ENCODE measurements at regions not wholly inside any gene's neighbourhood (a gene's known extent, or its start where the extent isn't known, plus 50 kb on each side); places are given as distances from the start of the nearest gene placed in this dataset.

DNA sequence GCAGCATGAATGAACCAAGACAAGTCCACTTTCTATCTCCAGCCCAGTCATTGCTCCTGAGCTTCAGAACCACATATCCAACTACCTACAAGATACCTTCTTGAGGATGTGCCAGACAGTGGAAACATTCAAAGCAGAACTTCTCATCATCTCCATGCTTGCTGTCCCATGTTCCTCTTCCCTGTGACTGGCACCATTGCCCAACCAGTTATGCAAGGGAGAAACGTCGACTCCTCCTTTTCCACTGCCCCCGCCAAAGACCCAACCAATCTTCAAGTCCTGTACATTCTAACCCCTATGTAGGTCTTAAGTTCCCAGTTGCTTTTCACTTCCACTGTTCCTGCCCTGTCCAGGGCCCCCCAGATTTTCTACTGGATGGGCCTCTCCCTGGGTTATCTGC is 225.7 kb downstream of the RPS24 start:
- peaks cover 51% of the 10 kb centered on the region for H3K4me1 ChIP-seq (ENCODE audit: low read depth)
- H3K4me3 ChIP-seq = no peak overlapping the region

DNA sequence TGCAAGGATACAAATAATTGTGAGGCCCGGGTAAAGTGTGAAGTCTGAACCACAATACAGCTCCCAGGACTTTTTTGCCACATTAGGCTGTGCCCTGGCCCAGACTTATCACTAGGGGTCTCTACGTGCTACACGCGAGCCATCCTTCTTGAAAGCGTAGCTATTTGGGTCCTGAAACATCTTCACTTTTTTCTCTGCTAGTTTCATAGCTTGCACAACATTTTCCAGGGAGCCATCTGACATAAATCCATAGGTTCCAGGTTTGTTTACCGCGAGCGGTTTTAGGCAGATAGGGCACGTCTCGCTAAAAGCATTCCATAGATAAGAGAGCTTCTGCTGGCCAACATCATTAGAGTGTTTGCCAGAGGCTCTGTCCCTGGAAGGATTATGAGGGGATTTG is 226.5 kb downstream of the RPS24 start:
- Histone ChIP-seq H3K27ac (peak overlapping the region; percentile 73), H3K36me3 (no peaks in the 10 kb centered on the region), H3K27me3 (no peaks in the 10 kb centered on the region), H3K9me3 (ENCODE audit: low read depth) (no peaks in the 10 kb centered on the region), H3K4me3 (no peak overlapping the region), H3K4me1 (ENCODE audit: low read depth) (peaks cover 52% of the 10 kb centered on the region)
- TF ChIP-seq, protein P1, sequence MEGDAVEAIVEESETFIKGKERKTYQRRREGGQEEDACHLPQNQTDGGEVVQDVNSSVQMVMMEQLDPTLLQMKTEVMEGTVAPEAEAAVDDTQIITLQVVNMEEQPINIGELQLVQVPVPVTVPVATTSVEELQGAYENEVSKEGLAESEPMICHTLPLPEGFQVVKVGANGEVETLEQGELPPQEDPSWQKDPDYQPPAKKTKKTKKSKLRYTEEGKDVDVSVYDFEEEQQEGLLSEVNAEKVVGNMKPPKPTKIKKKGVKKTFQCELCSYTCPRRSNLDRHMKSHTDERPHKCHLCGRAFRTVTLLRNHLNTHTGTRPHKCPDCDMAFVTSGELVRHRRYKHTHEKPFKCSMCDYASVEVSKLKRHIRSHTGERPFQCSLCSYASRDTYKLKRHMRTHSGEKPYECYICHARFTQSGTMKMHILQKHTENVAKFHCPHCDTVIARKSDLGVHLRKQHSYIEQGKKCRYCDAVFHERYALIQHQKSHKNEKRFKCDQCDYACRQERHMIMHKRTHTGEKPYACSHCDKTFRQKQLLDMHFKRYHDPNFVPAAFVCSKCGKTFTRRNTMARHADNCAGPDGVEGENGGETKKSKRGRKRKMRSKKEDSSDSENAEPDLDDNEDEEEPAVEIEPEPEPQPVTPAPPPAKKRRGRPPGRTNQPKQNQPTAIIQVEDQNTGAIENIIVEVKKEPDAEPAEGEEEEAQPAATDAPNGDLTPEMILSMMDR (IDR thresholded peaks at IDR 0.05; ENCODE audit: low read depth, low read length) = peak; percentile 40
- peak; percentile 41 to 68 for DNase-seq (ENCODE audit: low read depth in 1 of 2, low spot score in 1 of 2)

More for the DNA sequence above, 225.7 kb downstream of the RPS24 start:
- no peak for DNase-seq (ENCODE audit: low read depth in 1 of 2, low spot score in 1 of 2)
- Histone ChIP-seq H3K36me3 (no peaks in the 10 kb centered on the region), H3K27me3 (no peaks in the 10 kb centered on the region), H3K9me3 (ENCODE audit: low read depth) (no peaks in the 10 kb centered on the region), H3K27ac (peak overlapping the region; percentile 73)
- TF ChIP-seq, protein P1 (IDR thresholded peaks at IDR 0.05; ENCODE audit: low read depth, low read length) = no peak

DNA sequence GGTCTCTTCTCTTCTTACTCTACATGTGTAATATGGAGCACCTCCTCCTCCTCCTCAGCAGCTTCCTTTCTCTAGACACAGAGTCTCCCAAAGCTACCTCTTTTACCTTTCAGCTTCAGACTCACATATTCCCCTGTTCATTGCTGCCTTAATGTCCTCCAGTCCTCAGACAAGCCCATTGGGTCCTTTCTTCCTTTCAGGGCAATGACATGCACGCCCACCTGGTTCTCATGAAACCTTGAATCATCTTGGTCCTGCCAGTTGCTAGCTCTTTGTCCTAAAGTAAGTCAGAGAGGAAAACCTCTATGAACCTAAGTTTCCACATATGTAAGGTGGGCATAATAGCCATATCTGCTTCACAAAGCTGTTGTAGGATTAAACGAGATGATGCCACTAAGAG is 227.0 kb downstream of the RPS24 start:
- H3K36me3 ChIP-seq = no peaks in the 10 kb centered on the region
- H3K9me3 ChIP-seq (ENCODE audit: low read depth) = no peaks in the 10 kb centered on the region
- no peak for DNase-seq (ENCODE audit: low read depth in 1 of 2, low spot score in 1 of 2)
- no peaks in the 10 kb centered on the region for H3K27me3 ChIP-seq
- peak overlapping the region; percentile 73 for H3K27ac ChIP-seq
- peaks cover 55% of the 10 kb centered on the region for H3K4me1 ChIP-seq (ENCODE audit: low read depth)
- TF ChIP-seq, protein P1 (IDR thresholded peaks at IDR 0.05; ENCODE audit: low read depth, low read length) = no peak
- H3K4me3 ChIP-seq = no peak overlapping the region

DNA sequence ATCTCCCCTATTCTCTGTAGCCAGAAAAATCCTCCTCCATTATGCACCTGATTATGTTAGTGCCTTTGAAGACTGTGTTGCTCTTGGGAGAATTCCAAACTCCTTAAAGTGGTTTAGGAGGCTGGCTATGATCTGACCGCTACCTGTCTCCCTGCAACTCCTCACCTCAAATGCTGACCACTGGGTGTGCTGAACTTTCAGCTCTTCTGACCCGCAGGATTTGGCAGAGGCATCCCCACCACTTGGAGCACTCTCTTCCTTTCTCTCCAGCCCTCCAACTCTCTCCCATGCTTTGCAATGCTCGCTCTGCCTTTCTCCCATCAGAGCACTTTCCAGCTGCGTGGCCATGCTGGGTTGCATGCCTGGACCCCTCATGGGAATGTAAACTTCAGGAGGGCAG is 227.6 kb downstream of the RPS24 start:
- peaks cover 49% of the 10 kb centered on the region for H3K4me1 ChIP-seq (ENCODE audit: low read depth)
- TF ChIP-seq, protein P1 (IDR thresholded peaks at IDR 0.05; ENCODE audit: low read depth, low read length) = no peak
- H3K27ac ChIP-seq = peak overlapping the region; percentile 73
- no peak for DNase-seq (ENCODE audit: low read depth in 1 of 2, low spot score in 1 of 2)
- H3K4me3 ChIP-seq = no peak overlapping the region
- no peaks in the 10 kb centered on the region for H3K36me3 ChIP-seq
- no peaks in the 10 kb centered on the region for H3K9me3 ChIP-seq (ENCODE audit: low read depth)
- H3K27me3 ChIP-seq = no peaks in the 10 kb centered on the region

DNA sequence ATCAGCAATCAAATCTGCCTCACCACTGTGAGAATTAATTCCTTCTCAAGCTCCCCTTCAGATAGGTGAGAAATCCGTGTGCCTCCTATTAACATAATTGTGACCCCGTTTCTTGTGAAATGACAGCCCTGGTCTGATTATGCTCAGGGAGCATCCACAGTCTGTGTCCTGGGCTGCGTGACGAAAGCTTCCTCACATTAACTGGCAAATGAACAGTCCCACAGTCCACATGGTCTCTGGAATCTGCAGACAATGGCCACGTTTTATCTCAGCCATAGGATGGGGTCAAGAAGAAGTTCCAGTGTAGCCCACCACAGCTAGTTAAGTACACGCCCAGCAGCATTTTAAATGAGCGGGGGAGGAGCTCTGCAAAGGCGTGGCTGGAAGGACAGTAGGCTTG is 229.2 kb downstream of the RPS24 start:
- H3K36me3 ChIP-seq = no peaks in the 10 kb centered on the region
- no peak overlapping the region for H3K4me3 ChIP-seq
- no peak for DNase-seq (ENCODE audit: low read depth in 1 of 2, low spot score in 1 of 2)
- no peaks in the 10 kb centered on the region for H3K9me3 ChIP-seq (ENCODE audit: low read depth)
- H3K4me1 ChIP-seq (ENCODE audit: low read depth) = peaks cover 44% of the 10 kb centered on the region
- TF ChIP-seq, protein P1 (IDR thresholded peaks at IDR 0.05; ENCODE audit: low read depth, low read length) = no peak
- H3K27ac ChIP-seq = no peak overlapping the region
- H3K27me3 ChIP-seq = no peaks in the 10 kb centered on the region

DNA sequence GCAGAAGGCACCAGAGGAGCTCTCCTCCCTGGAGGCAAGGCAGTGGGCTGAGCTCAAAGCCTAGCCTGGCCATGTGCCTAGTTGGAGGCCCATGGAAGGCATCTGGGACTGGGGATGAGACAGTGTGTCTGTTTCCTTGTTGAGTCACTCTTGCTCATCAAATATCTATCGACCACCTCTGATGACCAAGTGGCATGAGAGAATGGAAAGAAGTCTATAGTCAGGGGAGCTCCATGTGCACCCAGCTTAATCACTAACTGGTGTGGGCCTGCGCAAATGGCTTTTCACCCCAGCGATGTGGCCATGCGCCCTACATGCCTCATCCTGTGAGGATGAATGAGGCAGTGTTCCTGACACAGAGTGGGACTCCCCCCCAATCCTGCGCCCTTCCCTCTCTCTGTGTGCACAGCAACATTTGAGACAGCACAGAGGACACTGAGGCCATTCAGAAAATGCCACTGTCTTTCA is 229.9 kb downstream of the RPS24 start:
- TF ChIP-seq, protein P1 (IDR thresholded peaks at IDR 0.05; ENCODE audit: low read depth, low read length) = no peak
- Histone ChIP-seq H3K27me3 (no peaks in the 10 kb centered on the region), H3K36me3 (no peaks in the 10 kb centered on the region), H3K4me3 (no peak overlapping the region), H3K9me3 (ENCODE audit: low read depth) (no peaks in the 10 kb centered on the region), H3K4me1 (ENCODE audit: low read depth) (peaks cover 40% of the 10 kb centered on the region), H3K27ac (no peak overlapping the region)
- DNase-seq (ENCODE audit: low read depth in 1 of 2, low spot score in 1 of 2) = no peak

All from cardiac muscle cell (in vitro differentiated cells and primary cell).